GM18870 (cell line): ENCODE measurements at regions not wholly inside any gene's neighbourhood (a gene's known extent, or its start where the extent isn't known, plus 50 kb on each side); places are given as distances from the start of the nearest gene placed in this dataset.

ENCODE experiments used
- ATAC-seq: cut with Tn5 transposase; IDR thresholded peaks from one replicate; pipeline ENCODE4 v1.9.1; 2021; ENCODE audit warnings: moderate library complexity; ENCODE audit not compliant: unreplicated experiment

GRCh38 chr2:23200068-23200786 lies 184.8 kb upstream of the KLHL29 start:
- ATAC-seq = no peak

- no peak for ATAC-seq
Measured at GRCh38 chr2:23200787-23201114, 184.2 kb upstream of the KLHL29 start.

GRCh38 chr2:23203383-23203782 lies 181.6 kb upstream of the KLHL29 start:
- no peak for ATAC-seq

- no peak for ATAC-seq
Measured at GRCh38 chr2:23204685-23205242, 180.2 kb upstream of the KLHL29 start.

- ATAC-seq = no peak
Measured at GRCh38 chr2:23206650-23207049, 178.3 kb upstream of the KLHL29 start.

- no peak for ATAC-seq
Measured at GRCh38 chr2:23207871-23208270, 177.1 kb upstream of the KLHL29 start.

GRCh38 chr2:23208339-23208738 lies 176.6 kb upstream of the KLHL29 start:
- no peak for ATAC-seq

- no peak for ATAC-seq
Measured at GRCh38 chr2:23209059-23209458, 175.9 kb upstream of the KLHL29 start.

- no peak for ATAC-seq
Measured at GRCh38 chr2:23211987-23212583, 172.9 kb upstream of the KLHL29 start.

GRCh38 chr2:23213196-23213595 lies 171.8 kb upstream of the KLHL29 start:
- no peak for ATAC-seq

- ATAC-seq = no peak
Measured at GRCh38 chr2:23215016-23215415, 170.0 kb upstream of the KLHL29 start.

GRCh38 chr2:23219666-23220065 lies 165.3 kb upstream of the KLHL29 start:
- ATAC-seq = no peak

- ATAC-seq = no peak
Measured at GRCh38 chr2:23220513-23221094, 164.4 kb upstream of the KLHL29 start.

- ATAC-seq = no peak
Measured at GRCh38 chr2:23221236-23221635, 163.7 kb upstream of the KLHL29 start.

GRCh38 chr2:23221901-23222300 lies 163.1 kb upstream of the KLHL29 start:
- no peak for ATAC-seq

- no peak for ATAC-seq
Measured at GRCh38 chr2:23230885-23231284, 154.1 kb upstream of the KLHL29 start.

- ATAC-seq = no peak
Measured at GRCh38 chr2:23231865-23232264, 153.1 kb upstream of the KLHL29 start.

- ATAC-seq = no peak
Measured at GRCh38 chr2:23235292-23235691, 149.7 kb upstream of the KLHL29 start.

- no peak for ATAC-seq
Measured at GRCh38 chr2:23235736-23236135, 149.2 kb upstream of the KLHL29 start.

- no peak for ATAC-seq
Measured at GRCh38 chr2:23237147-23237546, 147.8 kb upstream of the KLHL29 start.

- no peak for ATAC-seq
Measured at GRCh38 chr2:23238011-23238657, 146.8 kb upstream of the KLHL29 start.

- no peak for ATAC-seq
Measured at GRCh38 chr2:23239374-23239773, 145.6 kb upstream of the KLHL29 start.
